ENCODE measurements at regions not wholly inside any gene's neighbourhood (a gene's known extent, or its start where the extent isn't known, plus 50 kb on each side); places are given as distances from the start of the nearest gene placed in this dataset.

GRCh38 chr4:173585876-173586572 lies 56.0 kb upstream of the HAND2 start:
- intact Hi-C loops (cut with DNase I): no loop called here
- Histone ChIP-seq H3K36me3 (peaks cover 0 to 8% (median 0%) of the 10 kb centered on the region in 9 donors), H3K4me1 (peaks cover 0 to 17% (median 0%) of the 10 kb centered on the region in 12 donors), H3K27ac (peak overlapping the region in 9 of 12 donors; percentile 10 to 58 (median 19)), H3K27me3 (peaks cover 0 to 4% (median 0%) of the 10 kb centered on the region in 9 donors), H3K4me3 (no peak overlapping the region), H3K9me3 (no peaks in the 10 kb centered on the region)
- DNase-seq (no peak), ATAC-seq (peak; percentile 42 to 57 (median 56))
- WGBS, 4 donors: 44 to 47% (median 45%) methylated on average over 9 of the region's 9 CpGs
- TF ChIP-seq CTCF (IDR thresholded peaks at IDR 0.05) (no peak), POLR2A (IDR thresholded peaks at IDR 0.05) (no peak)

DNA sequence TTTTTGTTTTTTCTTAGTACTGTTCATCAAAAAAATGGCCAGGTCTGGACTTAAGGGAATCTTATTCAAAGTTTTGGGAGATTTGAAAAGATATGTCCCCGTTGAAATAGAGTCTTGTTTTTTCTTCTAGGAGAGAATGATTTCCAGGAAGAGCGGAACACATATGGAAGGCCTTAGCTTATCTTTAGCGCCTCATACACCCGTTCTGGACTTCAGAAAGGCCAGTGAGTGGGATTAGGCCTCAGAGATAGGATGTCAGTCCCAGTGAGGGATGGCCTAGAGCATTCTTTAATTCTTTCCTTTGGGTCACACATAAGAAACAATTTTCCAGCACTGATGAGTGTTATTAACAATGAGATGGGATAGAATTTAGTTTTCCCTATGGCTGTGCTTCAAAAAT lies 54.5 kb upstream of the HAND2 start:
- no peak overlapping the region for H3K4me3 ChIP-seq
- peaks cover 0 to 8% (median 0%) of the 10 kb centered on the region in 9 donors for H3K36me3 ChIP-seq
- intact Hi-C loops (cut with DNase I): no loop called here
- 46 to 55% (median 49%) methylated on average over 4 of the region's 4 CpGs for WGBS, 4 donors
- H3K27me3 ChIP-seq: peaks cover 0 to 4% (median 0%) of the 10 kb centered on the region in 9 donors
- H3K27ac ChIP-seq: peak overlapping the region in 1 of 12 donors; percentile 14
- TF ChIP-seq CTCF (IDR thresholded peaks at IDR 0.05) (no peak), POLR2A (IDR thresholded peaks at IDR 0.05) (no peak)
- no peak for ATAC-seq
- H3K4me1 ChIP-seq: peaks cover 0 to 21% (median 0%) of the 10 kb centered on the region in 12 donors
- no peak for DNase-seq
- H3K9me3 ChIP-seq: no peaks in the 10 kb centered on the region

Data from heart left ventricle (tissue), 16 donors.